HG03045 (cell line): ENCODE measurements at regions not wholly inside any gene's neighbourhood (a gene's known extent, or its start where the extent isn't known, plus 50 kb on each side); places are given as distances from the start of the nearest gene placed in this dataset.
"Not testable (repeated sequence)": the region's sequence is repeated elsewhere in the genome, so short reads cannot be mapped to it uniquely, and the experiment has no call there.

Source experiments
- ATAC-seq: cut with Tn5 transposase; IDR thresholded peaks from one replicate; pipeline ENCODE4 v1.9.1; 2021; ENCODE audit warnings: mild to moderate bottlenecking, moderate library complexity; ENCODE audit not compliant: unreplicated experiment

DNA sequence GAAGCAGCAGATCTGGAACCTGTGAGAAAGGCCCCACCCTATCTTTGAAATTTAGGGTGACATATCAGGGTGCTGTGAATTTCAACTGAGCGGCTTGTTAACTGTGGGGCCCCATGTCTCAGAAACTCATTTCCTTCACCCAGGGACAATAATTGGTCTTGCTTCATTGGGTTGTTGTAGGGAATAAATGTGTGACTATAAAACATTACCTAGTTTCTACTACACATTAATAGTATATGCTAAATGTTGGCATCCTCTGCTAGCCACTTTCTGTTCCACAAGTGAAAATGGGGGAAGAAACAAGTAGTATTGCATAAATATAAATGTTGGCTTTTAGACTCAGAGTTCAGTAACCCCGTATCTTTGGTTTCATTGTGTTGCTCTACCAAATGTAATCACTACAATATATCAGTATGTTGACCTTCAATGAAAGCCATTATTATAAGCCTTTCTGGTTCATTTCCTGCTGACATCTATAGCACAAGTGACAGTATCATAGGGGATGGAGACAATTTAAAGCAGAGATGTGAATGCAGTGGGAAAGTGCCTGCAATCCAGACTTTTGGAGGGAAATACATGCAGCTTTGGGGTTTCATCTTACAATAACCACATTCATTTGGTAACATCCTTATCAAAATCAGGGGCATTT lies 905.5 kb upstream of the RAG2 start:
- peak; percentile 27 for ATAC-seq

DNA sequence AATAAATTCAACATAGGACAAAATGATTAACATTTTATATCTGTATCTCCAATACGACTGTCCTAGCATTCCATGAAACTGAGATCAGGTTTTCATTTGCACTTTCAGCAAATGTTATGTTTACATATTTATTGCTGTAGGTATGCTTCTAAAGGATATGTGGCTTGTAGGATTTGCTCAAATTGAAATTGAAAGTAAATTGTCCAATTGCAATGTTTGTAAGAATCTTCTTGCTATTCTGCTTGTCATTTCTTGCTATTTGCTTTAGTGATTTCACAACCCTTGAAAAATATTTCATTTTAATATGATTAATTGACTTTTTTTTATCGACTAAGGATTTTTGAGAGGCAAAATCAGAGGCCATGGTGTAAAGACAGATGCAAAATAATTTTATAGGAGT lies 904.2 kb upstream of the RAG2 start:
- no peak for ATAC-seq

DNA sequence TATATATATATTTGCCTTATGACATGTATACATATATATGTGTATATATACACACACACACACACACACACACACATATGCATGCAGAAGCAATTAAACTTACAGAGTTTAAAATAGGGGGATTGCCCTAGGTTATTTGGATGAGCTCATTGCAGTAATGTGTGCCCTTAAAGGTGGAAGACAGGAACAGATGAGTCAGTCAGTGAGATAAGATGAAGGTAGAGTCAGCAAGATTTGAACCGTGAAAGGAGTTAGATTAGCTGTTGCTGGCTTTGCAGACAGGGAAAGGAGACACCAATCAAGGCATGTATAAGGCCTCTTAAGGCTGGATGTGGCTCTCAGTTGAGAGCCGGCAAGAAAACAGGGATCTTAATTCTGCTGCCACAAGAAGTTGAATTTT lies 902.4 kb upstream of the RAG2 start:
- ATAC-seq: no peak

DNA sequence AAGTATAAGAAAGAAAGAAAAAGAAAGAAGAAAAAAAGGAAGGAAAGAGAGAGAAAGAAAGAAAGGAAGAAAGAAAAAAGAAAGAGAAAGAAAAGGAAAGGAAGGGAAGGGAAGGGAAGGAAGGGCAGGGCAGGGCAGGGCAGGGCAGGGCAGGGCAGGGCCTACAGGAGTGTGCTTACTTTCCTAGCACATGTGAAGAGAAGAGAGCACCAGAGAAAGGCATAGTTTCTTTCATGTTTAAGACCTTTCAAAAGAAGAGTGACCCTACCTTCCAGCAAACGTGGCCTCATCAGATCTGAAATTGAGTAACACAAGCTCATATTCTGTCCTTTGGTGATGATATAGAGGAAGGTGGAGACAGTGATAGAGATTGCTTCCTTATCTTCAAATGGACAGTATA lies 899.3 kb upstream of the RAG2 start:
- ATAC-seq: no peak

DNA sequence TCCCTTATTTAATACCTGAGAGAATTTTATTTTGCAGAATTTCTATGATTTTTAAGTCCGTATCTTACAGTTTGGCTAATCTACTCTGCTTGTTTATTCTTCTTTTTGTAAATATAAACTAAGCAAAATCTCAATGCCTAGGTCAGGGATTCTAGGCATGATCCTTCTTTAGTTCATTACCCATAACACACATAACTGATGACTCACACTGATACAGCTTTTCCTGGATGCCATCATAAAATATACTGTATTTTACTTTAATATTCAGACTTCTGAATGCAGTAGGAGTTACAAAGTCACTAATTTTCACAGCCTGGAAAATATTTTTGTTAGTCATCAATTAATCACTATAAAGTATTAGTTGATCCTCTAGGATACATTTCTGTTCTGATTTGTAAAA lies 898.2 kb upstream of the RAG2 start:
- no peak for ATAC-seq

DNA sequence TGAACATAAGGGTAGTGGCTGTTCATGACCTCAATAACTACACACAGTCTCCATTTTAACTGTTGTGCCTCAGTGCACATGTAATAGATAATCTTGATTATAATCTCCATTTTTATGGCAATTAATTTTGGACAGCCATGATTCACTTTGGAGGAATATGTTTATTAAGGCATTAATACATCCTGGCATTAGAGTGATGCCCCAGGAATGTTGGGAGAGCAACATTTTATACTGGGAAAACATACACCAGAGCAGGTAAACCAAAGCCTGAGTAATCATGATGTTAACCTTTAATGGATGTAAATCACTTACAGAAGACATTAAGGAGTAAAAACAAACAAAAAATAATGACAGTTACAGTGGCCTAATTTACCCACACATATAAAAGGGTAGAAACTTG lies 886.3 kb upstream of the RAG2 start:
- ATAC-seq: no peak

DNA sequence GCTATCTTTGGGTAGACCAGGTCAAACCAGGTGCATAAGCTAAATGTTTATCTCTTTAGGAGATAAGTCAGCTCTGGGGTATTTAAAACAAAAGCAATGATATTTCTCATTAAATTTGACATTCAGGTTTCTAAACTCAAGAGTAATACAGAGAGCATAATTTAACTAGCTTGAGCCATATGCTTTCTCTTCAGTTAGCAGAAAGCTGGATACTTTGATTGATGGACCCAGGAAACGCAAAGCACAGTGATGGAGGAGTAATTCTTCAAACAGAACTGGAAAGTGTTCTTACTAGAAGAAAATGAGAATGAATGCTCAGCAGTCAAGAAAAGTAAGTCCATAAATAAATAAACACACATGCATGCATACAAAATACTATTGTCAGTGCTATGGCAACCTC lies 885.7 kb upstream of the RAG2 start:
- no peak for ATAC-seq

DNA sequence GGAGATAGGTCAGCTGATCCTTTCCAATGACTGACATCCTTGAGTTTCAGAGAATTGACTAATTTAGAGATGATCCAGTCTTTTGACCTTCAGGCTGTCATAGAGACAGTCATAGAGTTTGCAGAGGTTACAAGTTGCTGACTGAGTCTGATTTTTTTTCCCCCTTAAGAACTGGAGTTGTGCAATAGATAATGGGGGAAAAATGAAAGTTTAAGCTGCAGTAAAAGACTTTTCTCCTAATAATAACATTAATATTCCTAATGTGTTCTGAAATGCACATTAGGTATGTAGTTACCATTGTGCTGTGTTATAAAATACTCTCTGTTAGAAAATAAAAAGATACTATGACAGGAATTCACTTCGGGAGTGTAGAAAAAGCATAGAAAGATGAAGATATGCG lies 876.9 kb upstream of the RAG2 start:
- ATAC-seq: no peak

DNA sequence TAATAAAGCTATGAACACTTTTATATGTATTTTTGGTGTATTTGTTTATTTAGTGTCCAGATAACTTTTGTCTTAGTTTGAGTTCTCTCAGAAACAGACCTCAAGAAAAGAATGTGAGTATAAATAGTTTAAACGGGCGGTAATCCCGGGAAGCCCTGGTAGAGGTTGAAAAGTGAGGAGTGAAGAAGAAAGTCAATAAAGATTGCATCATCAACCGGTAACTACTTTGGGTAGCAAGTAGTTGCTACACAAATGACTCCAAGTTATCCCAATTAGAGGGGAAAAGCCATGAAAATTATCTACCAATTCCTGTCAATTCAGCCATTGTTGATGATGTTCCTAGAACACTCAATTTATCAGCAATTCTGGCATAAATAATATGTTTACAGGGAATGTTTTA lies 870.3 kb upstream of the RAG2 start:
- ATAC-seq: no peak

DNA sequence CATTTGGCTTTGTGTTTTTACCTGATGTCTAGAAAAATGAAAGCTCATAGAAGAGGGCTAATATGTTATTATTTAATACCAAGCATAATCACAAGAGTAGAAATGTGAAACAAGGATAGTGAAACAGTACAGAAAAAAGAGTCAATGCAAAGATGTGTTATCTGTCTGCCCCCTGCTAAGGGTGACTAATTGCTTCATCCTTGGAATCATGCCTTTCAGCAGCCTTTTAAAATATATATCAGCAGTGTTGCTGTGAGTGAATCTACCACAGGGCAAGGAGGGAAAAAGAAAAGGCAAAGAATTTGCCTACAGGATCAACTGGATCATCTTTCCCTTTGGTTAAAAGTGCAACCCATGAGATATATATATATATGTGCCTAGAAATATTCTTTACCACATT lies 867.2 kb upstream of the RAG2 start:
- no peak for ATAC-seq

DNA sequence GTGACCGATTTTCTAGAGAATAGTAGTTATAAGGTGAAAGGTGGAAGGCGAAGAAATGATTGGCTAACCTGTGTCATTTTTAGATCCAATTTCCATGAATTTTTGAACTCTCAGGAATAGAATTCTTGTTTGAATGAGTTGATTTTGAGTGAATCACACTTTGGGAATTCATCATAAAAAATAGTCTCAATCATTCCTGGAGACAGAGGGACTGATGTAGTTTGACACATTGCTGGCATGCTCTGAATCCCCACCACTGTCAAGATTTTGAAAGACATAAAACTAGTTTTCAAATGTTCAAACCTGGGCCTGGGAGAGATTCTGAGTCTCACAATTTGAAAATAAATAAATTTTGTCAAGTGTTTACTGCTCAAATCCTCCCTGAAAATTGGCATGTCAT lies 861.4 kb upstream of the RAG2 start:
- ATAC-seq: no peak

DNA sequence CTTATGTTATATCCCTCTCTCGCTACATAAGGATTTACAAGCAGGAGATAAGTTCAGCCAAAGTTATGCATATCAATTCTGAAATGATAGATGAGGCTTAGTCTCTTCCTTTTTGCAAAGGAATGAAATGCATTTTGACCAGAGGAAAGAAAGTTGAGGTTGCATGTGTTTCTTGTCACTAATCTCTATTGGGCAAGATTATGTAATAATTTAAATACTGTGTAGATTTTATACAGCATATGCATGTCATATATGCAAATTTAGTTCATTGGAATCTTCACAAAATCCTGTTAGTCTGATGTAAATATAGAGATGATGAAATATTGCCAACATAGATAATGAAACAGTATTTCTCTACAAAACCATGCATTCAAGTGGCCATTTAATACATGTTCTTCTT lies 858.7 kb upstream of the RAG2 start:
- no peak for ATAC-seq

DNA sequence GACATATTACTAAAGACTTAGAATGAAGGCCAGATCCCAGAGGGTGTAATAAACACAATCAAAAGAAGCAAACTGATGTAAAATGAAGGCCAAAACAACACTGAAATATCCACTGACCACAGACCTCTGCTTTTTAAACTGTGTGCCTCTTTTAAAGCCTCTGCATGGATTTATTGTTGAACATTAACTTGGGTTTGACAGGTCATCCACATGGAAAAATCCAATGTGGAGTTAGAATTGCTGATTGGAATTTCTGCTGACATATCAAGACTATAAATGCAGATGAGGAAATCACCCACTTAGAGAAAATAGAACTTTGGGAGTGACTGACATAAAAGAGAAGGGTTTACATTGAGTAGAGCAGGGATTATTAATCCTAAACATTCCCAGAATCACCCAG lies 853.9 kb upstream of the RAG2 start:
- no peak for ATAC-seq

DNA sequence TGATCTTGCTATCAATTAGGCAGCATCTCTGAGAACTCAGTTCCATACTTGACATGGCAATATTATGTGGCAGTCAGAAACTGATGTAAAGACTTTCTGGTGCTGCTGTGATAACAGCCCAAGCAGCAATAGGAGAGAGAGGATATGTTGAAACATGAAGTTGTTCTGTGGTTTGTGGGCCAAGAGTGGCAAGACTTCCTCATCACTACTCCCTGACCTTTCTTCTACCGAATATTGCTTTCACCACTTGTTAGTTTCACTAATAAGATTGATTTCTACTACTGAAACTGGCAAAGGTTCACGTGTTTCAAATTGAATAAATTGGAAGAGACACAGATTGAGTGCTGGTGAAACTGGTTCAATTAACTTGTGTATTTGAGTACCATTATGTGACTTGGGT lies 852.6 kb upstream of the RAG2 start:
- no peak for ATAC-seq

DNA sequence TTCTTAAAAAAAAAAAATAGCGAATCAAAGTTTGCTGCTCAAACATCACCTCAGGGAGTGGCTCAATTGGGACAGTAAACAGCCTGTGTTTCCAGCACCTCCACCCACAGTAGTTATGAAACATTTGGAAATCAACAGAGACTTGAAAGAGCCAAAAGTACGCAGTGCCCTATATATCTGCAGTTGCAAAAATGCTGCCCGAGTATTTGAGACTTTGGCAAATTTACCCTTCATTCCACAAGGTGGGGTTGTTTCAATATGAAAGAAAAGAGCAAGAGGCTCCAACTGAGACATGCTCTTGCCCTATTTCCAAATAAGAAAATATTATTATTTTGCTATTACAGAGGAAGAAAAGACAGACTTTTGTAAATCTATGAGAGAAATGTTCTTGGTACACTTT lies 851.1 kb upstream of the RAG2 start:
- no peak for ATAC-seq

DNA sequence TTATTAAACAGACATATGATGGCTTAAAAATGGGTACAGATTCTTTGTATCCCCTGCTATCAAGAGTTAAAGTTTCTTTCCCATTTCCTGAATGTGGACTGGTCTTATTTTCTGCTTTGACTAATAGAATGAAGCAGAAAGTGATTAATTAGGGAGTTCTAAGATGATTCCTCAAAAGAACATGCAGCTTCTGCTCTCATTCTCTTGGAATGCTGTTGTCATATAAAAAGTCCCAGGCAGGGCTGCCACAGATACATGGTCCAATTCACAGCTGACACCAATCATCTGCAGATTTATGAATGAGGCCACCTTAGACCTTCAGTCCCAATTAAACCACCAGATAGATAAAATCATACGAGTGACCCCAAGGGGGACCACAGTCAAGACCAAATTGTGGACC lies 844.5 kb upstream of the RAG2 start:
- ATAC-seq: no peak

DNA sequence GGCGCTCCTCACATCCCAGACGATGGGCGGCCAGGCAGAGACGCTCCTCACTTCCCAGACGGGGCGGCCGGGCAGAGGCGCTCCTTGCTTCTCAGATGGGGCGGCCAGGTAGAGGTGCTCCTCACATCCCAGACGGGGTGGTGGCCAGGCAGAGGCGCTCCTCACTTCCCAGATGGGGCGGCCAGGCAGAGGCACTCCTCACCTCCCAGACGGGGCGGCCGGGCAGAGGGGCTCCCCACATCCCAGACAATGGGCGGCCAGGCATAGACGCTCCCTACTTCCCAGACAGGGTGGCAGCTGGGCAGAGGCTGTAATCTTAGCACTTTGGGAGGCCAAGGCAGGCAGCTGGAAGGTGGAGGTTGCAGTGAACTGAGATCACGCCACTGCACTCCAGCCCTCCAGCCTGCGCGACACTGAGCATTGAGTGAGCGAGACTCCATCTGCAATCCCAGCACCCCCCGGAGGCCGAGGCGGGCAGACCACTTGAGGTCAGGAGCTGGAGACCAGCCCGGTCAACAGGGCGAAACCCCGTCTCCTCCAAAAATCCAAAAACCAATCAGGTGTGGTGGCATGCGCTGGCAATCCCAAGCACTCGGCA lies 833.7 kb upstream of the RAG2 start:
- ATAC-seq: not testable (repeated sequence)

DNA sequence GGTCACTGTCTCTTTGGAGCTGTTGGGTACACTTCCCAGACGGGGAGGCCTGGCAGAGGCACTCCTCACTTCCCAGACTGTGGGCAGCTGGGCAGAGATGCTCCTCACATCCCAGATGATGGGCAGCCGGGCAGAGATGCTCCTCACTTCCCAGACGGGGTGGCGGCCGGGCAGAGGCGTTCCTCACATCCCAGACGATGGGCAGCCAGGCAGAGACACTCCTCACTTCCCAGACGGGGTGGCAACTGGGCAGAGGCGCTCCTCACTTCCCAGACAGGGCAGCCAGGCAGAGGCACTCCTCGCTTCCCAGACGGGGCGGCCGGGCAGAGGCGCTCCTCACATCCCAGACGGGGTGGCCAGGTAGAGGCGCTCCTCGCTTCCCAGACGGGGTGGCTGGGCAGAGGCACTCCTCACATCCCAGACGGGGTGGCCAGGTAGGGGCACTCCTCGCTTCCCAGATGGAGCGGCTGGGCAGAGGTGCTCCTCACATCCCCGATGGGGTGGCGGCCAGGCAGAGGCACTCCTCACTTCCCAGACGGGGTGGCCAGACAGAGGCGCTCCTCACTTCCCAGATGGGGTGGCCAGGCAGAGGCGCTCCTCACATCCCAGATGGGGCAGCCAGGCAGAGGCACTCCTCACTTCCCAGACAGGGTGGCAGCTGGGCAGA lies 833.1 kb upstream of the RAG2 start:
- ATAC-seq: not testable (repeated sequence)

DNA sequence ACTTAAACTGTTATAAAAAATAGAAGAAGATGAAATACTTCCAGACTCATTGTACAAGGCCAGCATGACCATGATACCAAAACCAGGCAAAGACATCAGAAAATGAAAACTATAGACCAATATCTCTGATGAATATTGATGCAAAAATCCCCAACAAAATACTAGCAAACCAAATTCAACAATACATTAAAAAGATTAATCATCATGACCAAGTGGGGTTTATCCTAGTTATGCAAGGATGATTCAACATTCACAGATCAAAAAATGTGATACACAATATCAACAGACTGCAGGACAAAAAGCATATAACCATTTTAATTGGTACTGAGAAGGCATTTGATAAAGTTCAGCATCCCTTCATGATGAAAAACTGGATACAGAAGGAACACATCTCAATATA lies 824.5 kb upstream of the RAG2 start:
- ATAC-seq: no peak

DNA sequence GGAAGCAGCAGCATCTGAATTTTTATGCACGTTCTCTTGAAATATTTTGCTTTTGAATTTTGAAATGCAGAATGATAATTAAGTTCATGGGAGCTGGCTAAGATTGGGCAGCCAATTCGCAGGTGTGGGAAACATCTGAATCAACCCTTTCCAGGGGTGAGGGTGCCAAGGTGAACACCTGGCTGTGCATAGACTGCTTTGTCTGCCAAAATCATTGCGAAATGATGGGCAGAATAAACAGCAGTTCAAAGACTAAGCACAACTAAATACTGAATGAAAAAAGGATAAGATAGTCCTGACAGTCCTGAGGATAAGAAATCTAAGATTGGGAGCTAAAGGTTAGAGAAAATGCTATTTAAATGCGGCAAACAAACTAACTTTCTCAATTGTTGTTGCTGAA lies 813.3 kb upstream of the RAG2 start:
- ATAC-seq: no peak

DNA sequence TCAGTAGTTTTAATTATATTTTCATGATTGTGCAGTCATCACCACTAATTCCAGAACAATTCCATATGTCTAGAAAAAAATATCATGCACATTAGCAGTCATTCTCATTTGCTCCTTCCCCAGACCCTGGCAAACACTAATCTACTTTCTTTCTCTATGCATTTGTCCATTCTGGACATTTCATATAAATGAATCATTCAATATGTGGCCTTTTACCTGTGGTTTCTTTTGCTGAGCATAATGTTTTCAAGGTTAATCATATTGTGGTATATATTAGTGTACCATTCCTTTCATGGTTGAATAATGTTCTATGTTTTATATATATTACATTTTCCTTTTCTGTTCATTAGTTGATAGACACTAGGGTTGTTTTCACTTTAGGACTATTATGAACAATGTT lies 811.1 kb upstream of the RAG2 start:
- ATAC-seq: no peak

DNA sequence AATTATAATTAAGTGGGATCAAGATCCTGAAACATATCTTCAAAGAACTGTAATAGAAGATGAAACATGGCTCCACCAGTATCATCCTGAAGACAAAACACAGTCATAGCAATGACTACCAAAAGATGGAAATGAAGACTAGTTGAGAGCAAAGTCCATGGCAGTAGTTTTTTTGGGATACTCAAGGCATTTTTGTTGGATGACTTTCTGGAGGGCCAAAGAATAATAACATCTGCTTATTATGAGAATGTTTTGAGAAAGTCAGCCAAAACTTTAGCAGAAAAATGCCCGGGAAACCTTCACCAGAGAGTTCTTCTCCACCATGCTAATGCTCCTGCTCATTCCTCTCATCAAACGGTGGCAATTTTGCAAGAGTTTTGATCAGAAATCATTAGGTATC lies 809.4 kb upstream of the RAG2 start:
- ATAC-seq: no peak

DNA sequence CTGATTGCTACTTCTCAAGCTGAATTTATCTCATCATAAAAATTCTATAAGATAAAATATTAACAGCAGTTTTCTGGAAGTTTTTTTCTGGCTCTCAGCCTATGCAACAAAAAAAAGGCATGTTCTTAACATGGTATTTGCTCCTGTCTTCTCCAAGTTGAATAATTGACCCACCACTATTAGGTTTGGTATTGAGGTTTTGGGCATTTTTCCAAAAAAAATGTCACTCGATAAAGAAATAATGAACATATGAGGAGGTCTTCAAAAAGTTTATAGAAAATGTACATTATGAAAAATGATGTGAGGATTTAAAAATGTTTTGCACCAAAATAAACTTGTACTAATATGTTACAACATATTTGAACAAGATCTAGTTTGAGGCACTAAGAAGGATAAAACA lies 808.6 kb upstream of the RAG2 start:
- no peak for ATAC-seq
